GM12878 (cell line): ENCODE measurements at regions not wholly inside any gene's neighbourhood (a gene's known extent, or its start where the extent isn't known, plus 50 kb on each side); places are given as distances from the start of the nearest gene placed in this dataset.

ENCODE experiments used
- ATAC-seq: fragments of 200-7000 bp; cut with Tn5 transposase; 3 replicates; pipeline ENCODE4 v1.9.1; 2020; ENCODE audit warnings: mild to moderate bottlenecking, moderate library complexity
- BruUV-seq: library from RNA; stranded (reverse); fragments of 400-500 nt; replicated peaks from 2 replicates; lab custom pipeline; 2021; lab: Mats Ljungman, UMichigan
- CTCF ChIA-PET: fragments of 300-600 bp; sonication (Branson Sonifier 250); formaldehyde crosslinking; extraction: SDS; loops from one replicate; lab custom pipeline; 2021; ENCODE audit warnings: inconsistent platforms; lab: Yijun Ruan, JAX
- POLR2A ChIA-PET: fragments of 350-600 bp; formaldehyde crosslinking; extraction: SDS; loops from one replicate; lab custom pipeline; 2021; ENCODE audit warnings: inconsistent platforms; lab: Charles Lee
- RAD21 ChIA-PET: fragments of 300-600 bp; sonication (Branson Sonifier 250); formaldehyde crosslinking; loops from one replicate; lab custom pipeline; 2023; ENCODE audit warnings: antibody characterized with exemption; ENCODE audit not compliant: unreplicated experiment; lab: Charles Lee
- SMC1A ChIA-PET: fragments of 300-600 bp; sonication (Branson Sonifier 250); formaldehyde crosslinking; loops from one replicate; lab custom pipeline; 2023; ENCODE audit not compliant: unreplicated experiment, uncharacterized antibody; lab: Charles Lee
- DNase-seq: peaks from one replicate; pipeline ENCODE4 v3.0.0-alpha.2; 2011; ENCODE audit warnings: low read depth, low spot score
- FAIRE-seq: peaks from 3 replicates; lab custom pipeline; 2011; peaks lifted over from hg19 to GRCh38; lab: Jason Lieb, UNC
- H2AFZ ChIP-seq: 2 replicates; pipeline ENCODE4 v1.6.0; 2011; ENCODE audit warnings: low read depth, low read length, control low read depth; ENCODE audit not compliant: control insufficient read depth
- H3K27ac ChIP-seq: 2 replicates; pipeline ENCODE4 v1.5.1; 2011; ENCODE audit warnings: control low read depth; ENCODE audit not compliant: control insufficient read depth, insufficient read depth
- H3K27me3 ChIP-seq, 2 experiments: replicated peaks in 1 of 2; 2 replicates each; pipeline versions ENCODE4 v1.6.0 to v1.6.1; 2011; ENCODE audit warnings: low read length in 1 of 2; ENCODE audit not compliant: control insufficient read depth in 2 of 2, insufficient read depth in 2 of 2
- H3K36me3 ChIP-seq, 2 experiments: 2 replicates each; pipeline ENCODE4 v1.5.1; 2011; ENCODE audit warnings: low read length in 1 of 2; ENCODE audit not compliant: control insufficient read depth in 2 of 2, insufficient read depth in 2 of 2
- H3K4me1 ChIP-seq: 2 replicates; pipeline ENCODE4 v1.6.1; 2011; ENCODE audit warnings: mild to moderate bottlenecking, low read length, moderate library complexity, mixed read lengths; ENCODE audit not compliant: control insufficient read depth, insufficient read depth
- H3K4me2 ChIP-seq: 2 replicates; pipeline ENCODE4 v1.6.0; 2011; ENCODE audit warnings: control low read depth; ENCODE audit not compliant: control insufficient read depth, insufficient read depth
- H3K4me3 ChIP-seq: fragments of 200-600 bp; sonication (generic); 2 replicates; pipeline ENCODE4 v1.5.1; 2016
- H3K79me2 ChIP-seq: 2 replicates; pipeline ENCODE4 v1.6.0; 2011; ENCODE audit warnings: low read length; ENCODE audit not compliant: control insufficient read depth, insufficient read depth
- H3K9ac ChIP-seq: 2 replicates; pipeline ENCODE4 v1.8.0; 2011; ENCODE audit warnings: low read length, control low read depth, mixed read lengths; ENCODE audit not compliant: control insufficient read depth, insufficient read depth
- H3K9me3 ChIP-seq: replicated peaks from 3 replicates; pipeline ENCODE4 v1.5.1; 2011; ENCODE audit warnings: mild to moderate bottlenecking, low read length; ENCODE audit not compliant: control insufficient read depth, insufficient read depth
- H4K20me1 ChIP-seq: 2 replicates; pipeline ENCODE4 v1.6.0; 2011; ENCODE audit not compliant: control insufficient read depth, insufficient read depth
- CEBPZ ChIP-seq: fragments of 150-350 bp; IDR thresholded peaks from 2 replicates; pipeline ENCODE4 v1.6.1; 2016; ENCODE audit warnings: low read depth, low read length
- CHD1 ChIP-seq: IDR thresholded peaks from 2 replicates; pipeline ENCODE4 v1.6.1; 2012; ENCODE audit warnings: low read depth, low read length, improper control_type of control experiment
- EGR1 ChIP-seq, 2 experiments: IDR thresholded peaks; 1 replicate in 1 of 2; 2 replicates in 1 of 2; pipeline ENCODE4 v1.6.1; 2011 to 2012; ENCODE audit warnings: low read depth in 2 of 2, low read length in 2 of 2, borderline replicate concordance in 1 of 2, mild to moderate bottlenecking in 1 of 2, moderate library complexity in 1 of 2
- GABPA ChIP-seq: IDR thresholded peaks from 2 replicates; pipeline ENCODE4 v1.6.1; 2014; ENCODE audit warnings: antibody characterized with exemption, low read depth, mild to moderate bottlenecking, inconsistent platforms
- HCFC1 ChIP-seq: fragments of 150-350 bp; IDR thresholded peaks from 2 replicates; pipeline ENCODE4 v1.6.1; 2014; ENCODE audit warnings: low read length
- JUND ChIP-seq: IDR thresholded peaks from 2 replicates; pipeline ENCODE4 v1.6.1; 2012; ENCODE audit warnings: low read depth, mild to moderate bottlenecking, low read length, improper control_type of control experiment, moderate library complexity
- MTA3 ChIP-seq: IDR thresholded peaks from 2 replicates; pipeline ENCODE4 v1.6.1; 2012; ENCODE audit warnings: low read length, inconsistent platforms, borderline replicate concordance
- MYB ChIP-seq: fragments of 150-350 bp; IDR thresholded peaks from 2 replicates; pipeline ENCODE4 v1.6.1; 2014; ENCODE audit warnings: mild to moderate bottlenecking, low read depth, low read length, borderline replicate concordance
- PKNOX1 ChIP-seq: fragments of 450-650 bp; IDR thresholded peaks from 2 replicates; pipeline ENCODE4 v1.6.1; 2016; ENCODE audit warnings: mild to moderate bottlenecking
- POLR2A ChIP-seq: IDR thresholded peaks from 2 replicates; pipeline ENCODE4 v1.6.1; 2011; ENCODE audit warnings: low read depth, mild to moderate bottlenecking, low read length
- SMARCA5 ChIP-seq: fragments of 450-650 bp; IDR thresholded peaks from 2 replicates; pipeline ENCODE4 v1.6.1; 2017; ENCODE audit warnings: mild to moderate bottlenecking
- STAT3 ChIP-seq: IDR thresholded peaks from 2 replicates; pipeline ENCODE4 v1.6.1; 2011; ENCODE audit warnings: low read depth, low read length, improper control_type of control experiment
- ZBED1 ChIP-seq: IDR thresholded peaks from 2 replicates; pipeline ENCODE4 v1.6.1; 2016; ENCODE audit warnings: borderline replicate concordance
- ZBTB11 ChIP-seq: fragments of 450-650 bp; formaldehyde crosslinking; IDR thresholded peaks from 2 replicates; pipeline ENCODE4 v1.5.0; 2022; ENCODE audit warnings: mild to moderate bottlenecking, missing genetic modification characterization
- ZBTB4 ChIP-seq: fragments of 450-650 bp; formaldehyde crosslinking; IDR thresholded peaks from 2 replicates; pipeline ENCODE4 v1.4.0; 2022; ENCODE audit warnings: mild to moderate bottlenecking, moderate library complexity
- ZNF384 ChIP-seq: IDR thresholded peaks from 2 replicates; pipeline ENCODE4 v1.6.1; 2012; ENCODE audit warnings: low read depth, mild to moderate bottlenecking, low read length, improper control_type of control experiment, borderline replicate concordance
- in situ Hi-C: fragments of 300-500 bp; cut with MboI; formaldehyde crosslinking; loops from 9 replicates; pipeline ENCODE4 v1.14.3; 2018; ENCODE audit warnings: mixed read lengths
- intact Hi-C: fragments of 100-400 bp; cut with micrococcal nuclease; formaldehyde crosslinking; loops from one replicate; pipeline ENCODE4 v1.14.2; 2022; ENCODE audit not compliant: unreplicated experiment

GRCh38 chr6:112622036-112622435 lies 274.9 kb downstream of the RFPL4B start:
- ChIA-PET POLR2A (no interaction called here), RAD21 (no interaction called here), CTCF (no interaction called here), SMC1A (no interaction called here)
- H2AFZ ChIP-seq: no peak overlapping the region
- H3K9ac ChIP-seq: no peak overlapping the region
- no peak for DNase-seq
- BruUV-seq: no TSS peak
- intact Hi-C loops: no loop called here
- H3K27ac ChIP-seq: no peak overlapping the region
- no peak for FAIRE-seq
- H3K9me3 ChIP-seq: no peaks in the 10 kb centered on the region
- H3K36me3 ChIP-seq: no peaks in the 10 kb centered on the region
- no peak overlapping the region for H3K4me2 ChIP-seq
- in situ Hi-C loops: no loop called here
- H3K4me3 ChIP-seq: no peak overlapping the region
- no peaks in the 10 kb centered on the region for H3K79me2 ChIP-seq
- ATAC-seq: no peak
- no peaks in the 10 kb centered on the region for H4K20me1 ChIP-seq
- TF ChIP-seq STAT3 (no peak), CHD1 (no peak), ZBTB4 (CRISPR knock-in tag) (no peak), JUND (no peak), EGR1 (IDR thresholded peaks at IDR 0.05; ENCODE audit: borderline replicate concordance in 1 of 2, low read depth in 2 of 2, low read length in 2 of 2) (no peak), PKNOX1 (no peak), SMARCA5 (no peak), CEBPZ (no peak), MTA3 (no peak), MYB (no peak), ZBTB11 (CRISPR knock-in tag) (no peak), HCFC1 (no peak), GABPA (no peak), ZBED1 (no peak), ZNF384 (no peak), POLR2A (no peak)
- TF ChIP-seq, all 136 proteins: peak for 0
- Histone ChIP-seq H3K4me1 (no peaks in the 10 kb centered on the region), H3K27me3 (no peaks in the 10 kb centered on the region)
